K562 (cell line): ENCODE measurements at regions not wholly inside any gene's neighbourhood (a gene's known extent, or its start where the extent isn't known, plus 50 kb on each side); places are given as distances from the start of the nearest gene placed in this dataset.
"Not testable (repeated sequence)": the region's sequence is repeated elsewhere in the genome, so short reads cannot be mapped to it uniquely, and the experiment has no call there.

ENCODE experiments used
- POLR2A ChIP-seq: fragments of 450-650 bp; conservative IDR thresholded peaks from 2 replicates; pipeline ENCODE4 v1.6.1; 2016
- SMC3 ChIP-seq: conservative IDR thresholded peaks from 2 replicates; pipeline ENCODE4 v1.6.1; 2011; ENCODE audit warnings: low read depth, low read length, improper control_type of control experiment; ENCODE audit not compliant: insufficient read depth
- THRAP3 ChIP-seq: fragments of 450-650 bp; IDR thresholded peaks from 2 replicates; pipeline ENCODE4 v1.6.1; 2016; ENCODE audit warnings: mild to moderate bottlenecking, inconsistent platforms, borderline replicate concordance

DNA sequence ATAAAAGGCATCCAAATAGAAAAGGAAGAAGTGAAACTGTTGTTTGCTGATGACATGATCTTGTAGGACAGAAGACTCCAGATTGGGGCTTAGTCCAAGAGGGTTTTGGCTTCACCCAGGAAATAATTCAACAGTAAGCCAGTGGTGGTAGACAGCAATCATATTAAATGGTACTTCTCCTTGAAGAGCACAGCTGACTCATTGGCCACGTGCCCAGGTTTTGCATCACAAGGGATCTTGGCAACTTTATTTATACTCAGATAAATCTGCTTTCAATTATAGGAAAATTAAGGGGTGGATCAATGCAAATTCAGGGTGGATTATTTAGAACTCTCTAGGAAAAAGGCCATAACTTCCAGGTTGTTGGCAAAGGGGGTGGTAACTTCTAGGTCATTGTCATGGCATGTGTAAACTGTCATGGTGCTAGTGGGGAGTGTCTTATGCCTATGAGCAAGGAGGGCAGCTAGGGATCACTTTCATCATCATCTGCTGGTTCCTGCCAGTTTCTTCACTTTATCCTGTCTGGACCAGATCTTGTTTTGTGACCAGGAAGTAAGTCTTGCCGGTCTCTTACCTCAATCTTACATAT lies 148.0 kb downstream of the ZNF37A start:
- not testable (repeated sequence) for TF ChIP-seq POLR2A, SMC3, THRAP3
